ENCODE measurements at regions not wholly inside any gene's neighbourhood (a gene's known extent, or its start where the extent isn't known, plus 50 kb on each side); places are given as distances from the start of the nearest gene placed in this dataset.
"Not testable (repeated sequence)": the region's sequence is repeated elsewhere in the genome, so short reads cannot be mapped to it uniquely, and the experiment has no call there.

- FAIRE-seq = no peak
Observed at GRCh38 chr10:81479316-81479715, 395.7 kb upstream of the NRG3 start.

DNA sequence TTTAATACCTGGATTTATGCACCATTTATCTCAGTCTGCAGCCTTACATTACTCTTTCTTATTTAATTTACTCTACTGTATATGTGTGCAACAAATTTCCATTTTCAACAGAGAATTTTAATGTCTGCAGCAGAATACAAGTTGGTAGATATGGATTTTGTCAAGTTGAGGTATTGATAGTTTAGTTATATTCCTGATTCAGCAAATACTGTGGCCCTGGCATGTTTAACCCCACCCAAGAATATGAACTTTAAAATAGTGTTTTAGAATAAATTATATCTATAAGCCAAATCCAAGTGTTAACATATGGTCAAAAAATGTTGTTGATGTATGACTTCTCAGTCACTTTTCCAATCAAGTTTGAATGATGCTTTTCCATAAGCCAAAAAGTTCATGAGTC is 378.4 kb upstream of the NRG3 start:
- no peak for FAIRE-seq

DNA sequence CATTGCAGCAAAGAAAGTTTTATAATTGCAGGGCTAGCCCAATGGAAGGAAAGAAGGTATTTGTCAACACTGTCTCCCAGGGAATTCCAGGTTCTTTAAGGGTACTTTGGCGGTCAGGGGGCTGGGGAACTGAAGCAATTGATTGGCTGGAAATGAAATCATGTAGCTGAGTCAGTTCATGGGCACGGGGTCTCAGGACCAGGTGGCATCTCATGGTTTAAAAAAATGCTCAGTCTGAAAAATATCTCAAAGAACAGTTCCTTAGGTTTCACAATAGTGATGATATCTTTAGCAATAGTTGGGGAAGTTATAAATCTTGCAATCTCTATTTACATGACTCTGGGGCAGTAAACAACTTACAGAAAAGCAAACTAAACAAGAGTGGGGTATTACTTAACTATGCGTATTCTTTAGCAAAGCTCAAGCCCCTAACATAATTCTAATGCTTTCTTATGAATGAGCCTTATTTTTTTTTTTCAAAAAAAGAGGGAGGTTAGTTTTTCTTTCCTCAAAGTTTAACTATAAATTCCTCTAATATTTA is 376.9 kb upstream of the NRG3 start:
- FAIRE-seq = no peak

DNA sequence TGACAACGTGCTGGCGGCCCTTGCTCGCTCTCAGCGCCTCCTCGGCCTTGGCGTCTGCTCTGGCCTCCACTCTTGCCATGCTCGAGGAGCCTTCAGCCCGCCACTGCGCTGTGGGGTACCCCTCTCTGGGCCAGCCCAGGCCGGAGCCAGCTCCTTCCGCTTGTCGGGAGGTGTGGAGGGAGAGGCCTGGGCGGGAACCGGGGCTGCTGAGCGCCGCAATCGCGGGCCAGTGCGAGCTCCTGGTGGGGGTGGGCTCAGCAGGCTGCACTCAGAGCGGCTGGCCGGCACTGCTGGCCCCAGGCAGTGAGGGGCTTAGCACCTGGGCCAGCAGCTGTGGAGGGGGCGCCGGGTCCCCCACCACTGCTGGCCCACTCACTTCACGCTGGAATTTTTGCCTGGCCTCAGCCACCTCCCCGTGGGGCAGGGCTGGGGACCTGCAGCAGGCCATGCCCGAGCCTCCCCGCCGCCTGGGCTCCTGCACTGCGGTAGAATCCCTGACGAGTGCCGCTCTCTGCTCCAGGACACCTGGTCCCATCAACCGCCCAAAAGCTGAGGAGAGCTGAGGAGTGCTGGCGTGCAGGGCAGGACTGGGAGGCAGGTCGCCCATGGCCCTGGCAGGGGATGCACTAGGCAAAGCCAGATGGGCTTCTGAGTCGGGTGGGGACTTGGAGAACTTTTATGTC is 372.2 kb upstream of the NRG3 start:
- FAIRE-seq = no peak

DNA sequence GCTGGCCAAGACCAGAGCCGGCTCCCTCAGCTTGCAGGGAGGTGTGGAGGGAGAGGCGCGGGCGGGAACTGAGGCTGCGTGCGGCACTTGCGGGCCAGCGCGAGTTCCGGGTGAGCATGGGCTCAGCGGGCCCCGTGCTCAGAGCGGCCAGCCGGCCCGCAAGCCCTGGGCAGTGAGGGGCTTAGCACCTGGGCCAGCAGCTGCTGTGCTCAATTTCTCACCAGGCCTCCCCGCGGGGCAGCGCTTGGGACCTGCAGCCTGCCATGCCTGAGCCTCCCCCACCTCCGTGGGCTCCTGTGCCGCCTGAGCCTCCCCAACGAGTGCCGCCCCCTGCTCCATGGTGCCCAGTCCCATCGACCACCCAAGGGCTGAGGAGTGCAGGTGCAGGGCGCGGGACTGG is 369.2 kb upstream of the NRG3 start:
- not testable (repeated sequence) for FAIRE-seq

- no peak for FAIRE-seq
Observed at GRCh38 chr10:81514811-81515210, 360.2 kb upstream of the NRG3 start.

DNA sequence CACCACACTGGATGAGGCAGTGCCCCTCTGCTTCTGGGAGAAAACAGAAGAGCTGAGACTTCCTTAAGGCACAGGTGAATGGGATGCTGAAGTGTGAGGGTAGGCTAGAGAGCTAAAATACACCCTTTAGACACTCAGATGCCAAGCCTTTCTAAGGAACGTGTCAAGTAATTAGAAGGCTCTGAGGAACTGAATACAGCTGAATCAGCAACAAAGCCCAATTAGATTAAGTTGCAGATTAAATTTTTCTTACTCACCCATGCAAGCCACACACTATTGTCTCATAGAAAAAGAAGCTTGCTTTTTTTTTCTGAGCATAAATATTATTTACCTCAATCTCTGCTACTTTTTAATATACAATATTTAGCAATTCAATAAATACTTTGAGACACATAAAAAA is 354.3 kb upstream of the NRG3 start:
- FAIRE-seq = no peak

- no peak for FAIRE-seq
Observed at GRCh38 chr10:81524467-81524866, 350.5 kb upstream of the NRG3 start.

DNA sequence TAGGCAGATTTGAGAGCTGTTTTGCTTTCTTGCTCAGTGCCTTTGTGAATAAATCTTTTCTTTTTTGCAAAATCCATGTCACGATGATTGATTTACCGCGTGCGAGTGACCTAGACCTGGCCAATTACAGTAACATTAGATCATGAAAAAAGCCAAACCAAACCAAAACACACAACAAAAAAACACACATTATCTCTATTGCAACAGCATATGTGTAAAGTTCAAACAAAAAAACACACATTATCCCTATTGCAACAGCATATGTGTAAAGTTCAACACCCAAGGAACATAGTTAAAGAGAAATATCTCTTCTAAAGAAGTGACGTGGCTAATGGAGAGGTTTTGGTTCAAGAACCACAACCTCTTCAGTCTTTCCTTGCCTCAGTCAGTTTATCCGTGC is 342.6 kb upstream of the NRG3 start:
- no peak for FAIRE-seq

GRCh38 chr10:81534991-81535390 is 340.0 kb upstream of the NRG3 start:
- no peak for FAIRE-seq

DNA sequence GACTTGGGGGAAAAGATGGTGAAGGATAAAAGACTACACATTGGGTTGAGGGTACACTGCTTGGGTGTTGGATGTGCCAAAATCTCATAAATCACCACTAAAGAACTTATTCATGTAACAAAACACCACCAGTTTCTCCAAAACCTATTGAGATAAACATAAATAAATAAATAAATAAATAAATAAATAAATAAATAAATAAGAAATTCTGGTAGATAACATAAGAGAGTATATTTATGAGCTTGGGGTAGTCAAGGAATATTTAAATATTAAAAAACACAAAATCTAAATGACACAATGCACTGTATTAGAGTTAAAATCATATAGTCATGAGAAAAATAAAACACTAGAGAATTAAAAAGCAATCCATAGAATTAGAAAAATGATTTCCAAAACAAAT is 333.5 kb upstream of the NRG3 start:
- no peak for FAIRE-seq

DNA sequence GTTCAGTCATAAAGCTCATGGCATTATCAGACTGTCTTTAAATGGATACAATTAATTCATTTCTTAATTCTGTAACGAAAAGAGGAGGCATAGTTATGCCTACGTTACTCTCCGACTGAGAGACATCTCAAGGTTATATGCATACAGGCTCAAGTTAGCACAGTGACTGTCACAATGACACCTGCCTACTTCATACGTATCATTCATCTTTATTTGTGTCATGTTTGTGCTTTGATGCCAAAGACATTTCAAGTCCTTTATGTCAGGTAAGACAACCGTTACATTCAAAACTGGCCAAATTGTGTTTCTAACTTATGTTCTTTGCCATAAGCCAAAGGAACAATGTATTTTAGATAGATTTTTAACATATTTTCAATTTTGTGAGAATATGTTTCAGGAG is 328.8 kb upstream of the NRG3 start:
- FAIRE-seq = no peak

DNA sequence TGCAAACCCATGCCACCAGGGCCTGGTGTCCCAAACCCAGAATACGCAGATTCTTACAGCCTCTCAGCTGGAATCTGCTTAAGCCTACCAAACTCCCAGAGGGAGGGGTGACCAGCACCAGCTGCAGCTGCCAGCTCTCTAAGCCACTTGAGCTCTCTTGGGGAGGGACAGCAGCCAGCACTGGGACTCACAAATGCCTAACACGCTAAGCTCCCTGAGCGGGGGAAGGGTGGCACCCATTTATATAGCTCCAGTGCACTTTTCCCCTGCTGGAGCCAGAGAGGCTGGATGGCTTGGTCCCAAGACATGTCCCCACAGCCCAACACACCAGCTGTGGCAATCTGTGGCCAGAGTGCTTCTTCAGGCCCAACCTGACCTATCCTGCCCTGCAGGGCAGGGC is 326.8 kb upstream of the NRG3 start:
- no peak for FAIRE-seq

GRCh38 chr10:81564143-81564542 is 310.9 kb upstream of the NRG3 start:
- FAIRE-seq = no peak

DNA sequence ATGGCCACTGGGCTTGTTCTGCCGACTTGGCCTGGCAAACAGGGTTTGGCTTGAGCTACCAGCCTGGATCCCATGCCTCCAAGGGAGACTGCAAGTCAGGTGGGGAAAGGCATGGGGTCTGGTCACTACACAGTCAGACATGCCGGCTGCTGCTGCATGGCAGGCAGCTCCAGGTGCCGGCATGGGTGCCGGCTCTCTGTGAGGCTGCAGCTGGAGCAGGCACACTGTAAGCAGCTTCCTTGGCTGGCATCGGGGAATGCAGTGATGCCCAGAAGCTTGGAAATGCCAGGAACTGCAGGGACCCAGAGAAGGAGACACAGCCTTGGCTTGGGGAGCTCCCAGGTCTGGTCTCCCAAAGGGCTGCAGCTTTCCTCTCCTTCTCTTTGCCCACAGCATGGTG is 305.5 kb upstream of the NRG3 start:
- FAIRE-seq = no peak

GRCh38 chr10:81570349-81570748 is 304.6 kb upstream of the NRG3 start:
- no peak for FAIRE-seq

DNA sequence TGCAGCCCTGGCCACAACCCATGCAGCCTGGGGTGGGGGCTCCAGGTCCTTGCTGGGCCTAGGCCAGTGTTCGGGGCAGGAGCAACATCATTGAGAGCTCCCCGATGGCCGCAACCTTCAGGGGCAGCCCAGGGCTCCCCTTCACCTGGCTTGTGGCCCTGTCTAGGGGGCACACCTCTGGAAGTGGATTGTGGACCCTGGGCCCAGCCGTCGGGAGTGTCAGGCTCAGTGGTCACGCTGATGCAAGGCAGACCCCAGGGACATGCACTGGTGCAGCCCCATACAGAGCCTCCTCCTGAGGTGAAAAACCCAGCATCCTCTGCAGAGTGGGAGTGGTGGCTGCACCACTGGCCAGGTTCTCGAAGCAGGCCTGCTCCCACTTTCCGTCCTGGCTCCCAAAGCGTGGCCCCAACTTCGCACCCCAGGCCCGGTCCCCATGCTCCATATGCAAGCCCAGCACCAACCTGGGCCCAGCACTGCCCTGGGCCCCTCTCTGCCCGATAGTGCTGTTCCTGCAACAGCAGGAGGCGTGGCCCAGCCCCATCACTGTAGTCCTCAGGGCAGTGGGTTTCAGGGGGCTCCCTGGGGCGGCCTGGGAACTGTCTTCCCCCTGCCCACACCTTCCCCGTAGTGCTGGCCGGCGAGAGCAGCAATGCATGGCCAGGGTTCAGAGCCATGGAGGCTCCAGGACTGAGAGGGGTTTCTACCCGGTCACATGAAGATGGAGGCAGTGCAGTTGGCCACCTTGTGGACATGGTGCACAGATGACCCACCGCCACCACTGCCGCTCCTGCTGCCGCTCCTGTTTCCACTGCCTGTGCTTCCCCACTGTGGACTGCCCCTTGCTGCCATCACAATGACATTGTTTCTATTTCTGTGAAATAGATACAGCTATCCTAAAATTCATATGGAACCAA is 303.9 kb upstream of the NRG3 start:
- FAIRE-seq = no peak

GRCh38 chr10:81575036-81575435 is 300.0 kb upstream of the NRG3 start:
- FAIRE-seq = no peak

DNA sequence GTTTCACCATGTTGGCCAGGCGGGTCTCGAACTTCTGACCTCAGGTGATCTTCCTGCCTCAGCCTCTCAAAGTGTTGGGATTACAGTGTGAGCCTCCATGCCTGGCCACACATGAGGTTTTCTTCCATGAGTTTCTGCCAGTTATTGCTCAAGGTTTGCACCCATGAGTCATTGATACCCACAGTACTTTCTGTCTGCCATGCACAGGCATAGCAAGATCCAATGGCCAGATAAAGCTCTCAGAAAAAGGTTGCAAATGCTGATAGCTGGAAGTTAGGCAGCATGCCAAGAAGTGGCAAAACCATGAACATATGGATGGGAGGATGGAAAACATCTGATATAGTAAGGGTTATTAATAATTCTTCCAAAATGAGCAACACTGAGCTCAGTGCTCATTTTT is 298.7 kb upstream of the NRG3 start:
- FAIRE-seq = no peak

DNA sequence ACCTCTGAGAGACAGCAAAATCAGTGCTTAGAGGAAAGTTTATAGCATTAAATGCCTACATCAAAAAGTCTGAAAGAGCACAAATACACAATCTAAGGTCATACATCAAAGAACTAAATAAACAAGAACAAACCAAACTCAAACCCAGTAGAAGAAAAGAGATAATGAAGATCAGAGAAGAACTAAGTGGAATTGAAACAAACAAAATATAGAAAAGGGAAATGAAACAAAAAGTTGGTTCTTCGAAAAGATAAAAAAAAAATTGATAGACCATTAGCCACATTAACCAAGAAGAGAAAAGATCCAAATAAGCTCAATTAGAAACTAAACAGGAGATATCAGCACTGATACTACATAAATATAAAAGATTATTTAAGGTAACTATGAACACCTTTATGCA is 280.0 kb upstream of the NRG3 start:
- FAIRE-seq = no peak

GRCh38 chr10:81600185-81600584 is 274.8 kb upstream of the NRG3 start:
- no peak for FAIRE-seq

DNA sequence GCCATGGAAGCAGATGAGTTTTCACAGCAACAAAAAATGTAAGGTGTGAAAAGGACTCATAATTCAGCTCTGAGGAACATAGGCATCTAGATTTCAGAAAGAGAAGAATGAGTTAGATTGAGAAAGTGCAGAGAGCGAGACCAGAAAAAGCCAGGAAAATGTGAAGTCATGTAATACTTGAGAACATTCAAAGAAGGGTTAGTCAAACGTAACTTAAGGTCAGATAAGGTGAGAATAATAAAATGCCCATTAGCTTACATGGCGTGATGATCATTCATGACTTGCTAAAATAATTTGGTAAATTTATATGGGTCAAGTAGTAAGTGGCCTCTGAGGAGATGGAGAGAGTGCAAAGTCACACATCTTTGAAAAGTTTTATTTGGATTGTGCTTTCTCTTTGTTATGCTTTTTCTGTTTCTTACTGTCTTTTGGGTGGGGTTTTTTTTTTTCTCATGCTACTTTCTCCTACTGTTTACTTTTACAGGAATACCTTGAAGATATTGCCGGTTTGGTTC is 271.8 kb upstream of the NRG3 start:
- FAIRE-seq = no peak

DNA sequence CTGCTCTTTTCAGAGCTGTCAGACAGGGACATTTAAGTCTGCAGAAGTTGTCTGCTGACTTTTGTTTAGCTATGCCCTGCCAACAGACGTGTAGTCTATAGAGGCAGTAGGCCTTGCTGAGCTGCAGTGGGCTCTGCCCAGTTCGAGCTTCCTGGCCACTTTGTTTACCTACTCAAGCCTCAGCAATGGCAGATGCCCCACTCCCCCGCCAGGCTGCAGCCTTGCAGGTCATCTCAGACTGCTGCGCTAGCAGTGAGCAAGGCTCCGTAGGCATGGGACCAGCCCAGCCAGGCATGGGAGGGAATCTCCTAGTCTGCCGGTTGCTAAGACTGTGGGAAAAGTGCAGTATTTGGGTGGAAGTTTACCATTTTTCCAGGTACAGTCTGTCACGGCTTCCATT is 230.5 kb upstream of the NRG3 start:
- FAIRE-seq = not testable (repeated sequence)

DNA sequence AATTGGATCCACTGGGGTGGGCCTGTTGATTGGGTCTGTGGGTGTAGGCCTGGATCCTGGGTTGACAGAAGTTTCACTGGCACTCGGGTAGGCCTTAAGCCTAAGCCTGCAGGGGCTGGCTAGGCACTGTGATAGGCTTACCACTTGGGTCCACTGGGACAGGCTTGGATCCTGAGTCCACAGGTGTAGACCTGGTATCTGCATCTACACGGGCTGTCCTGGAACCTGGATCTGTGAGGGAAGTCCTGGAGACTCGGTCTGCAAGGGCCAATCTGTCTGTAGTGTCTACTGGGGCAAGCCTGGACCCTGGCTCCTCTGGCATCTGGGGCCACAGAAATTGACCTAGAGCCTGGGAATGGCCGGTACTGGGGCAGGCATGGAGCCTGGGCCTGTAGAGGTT is 219.0 kb upstream of the NRG3 start:
- FAIRE-seq = no peak

All from colon (tissue), 2 donors.